ENCODE measurements at regions not wholly inside any gene's neighbourhood (a gene's known extent, or its start where the extent isn't known, plus 50 kb on each side); places are given as distances from the start of the nearest gene placed in this dataset.

DNA sequence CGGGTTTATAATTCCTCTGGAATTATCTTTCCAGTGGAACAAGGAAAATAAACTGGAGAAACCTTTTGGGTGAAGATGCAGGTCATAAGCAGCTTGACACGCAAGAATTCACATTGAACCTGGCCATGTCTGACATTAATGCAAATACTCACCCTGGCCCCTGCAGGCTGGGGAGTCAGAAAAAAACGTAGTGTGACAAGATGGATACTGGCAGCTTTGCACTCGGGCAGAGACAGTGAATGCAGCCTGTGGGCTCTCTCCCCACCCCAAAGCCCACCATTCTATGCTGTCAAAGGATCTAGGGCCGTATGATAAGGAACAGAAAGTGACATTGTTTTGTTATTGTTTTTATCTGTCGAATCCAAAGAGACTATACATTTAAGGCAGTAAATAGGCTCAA is 223.1 kb downstream of the RBM43 start (continued):
- TF ChIP-seq, protein P1, sequence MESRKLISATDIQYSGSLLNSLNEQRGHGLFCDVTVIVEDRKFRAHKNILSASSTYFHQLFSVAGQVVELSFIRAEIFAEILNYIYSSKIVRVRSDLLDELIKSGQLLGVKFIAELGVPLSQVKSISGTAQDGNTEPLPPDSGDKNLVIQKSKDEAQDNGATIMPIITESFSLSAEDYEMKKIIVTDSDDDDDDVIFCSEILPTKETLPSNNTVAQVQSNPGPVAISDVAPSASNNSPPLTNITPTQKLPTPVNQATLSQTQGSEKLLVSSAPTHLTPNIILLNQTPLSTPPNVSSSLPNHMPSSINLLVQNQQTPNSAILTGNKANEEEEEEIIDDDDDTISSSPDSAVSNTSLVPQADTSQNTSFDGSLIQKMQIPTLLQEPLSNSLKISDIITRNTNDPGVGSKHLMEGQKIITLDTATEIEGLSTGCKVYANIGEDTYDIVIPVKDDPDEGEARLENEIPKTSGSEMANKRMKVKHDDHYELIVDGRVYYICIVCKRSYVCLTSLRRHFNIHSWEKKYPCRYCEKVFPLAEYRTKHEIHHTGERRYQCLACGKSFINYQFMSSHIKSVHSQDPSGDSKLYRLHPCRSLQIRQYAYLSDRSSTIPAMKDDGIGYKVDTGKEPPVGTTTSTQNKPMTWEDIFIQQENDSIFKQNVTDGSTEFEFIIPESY (IDR thresholded peaks at IDR 0.05): no peak

DNA sequence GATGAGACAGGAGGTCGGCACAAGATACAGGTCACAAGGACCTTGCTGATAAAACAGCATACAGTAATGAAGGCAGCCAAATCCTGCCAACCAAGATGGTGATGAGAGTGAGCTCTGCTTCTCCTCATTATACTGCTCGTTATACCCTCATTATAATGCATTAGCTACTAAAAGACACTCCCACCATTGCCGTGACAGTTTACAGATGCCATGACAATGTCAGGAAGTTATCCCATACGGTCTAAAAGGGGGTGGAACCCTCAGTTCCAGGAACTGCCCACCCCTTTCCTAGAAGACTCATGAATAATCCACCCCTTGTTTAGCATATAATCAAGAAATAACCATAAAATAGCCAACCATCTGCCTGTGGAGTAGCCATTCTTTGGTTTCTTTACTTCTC is 224.2 kb downstream of the RBM43 start:
- DNase-seq (ENCODE audit: low spot score): no peak

DNA sequence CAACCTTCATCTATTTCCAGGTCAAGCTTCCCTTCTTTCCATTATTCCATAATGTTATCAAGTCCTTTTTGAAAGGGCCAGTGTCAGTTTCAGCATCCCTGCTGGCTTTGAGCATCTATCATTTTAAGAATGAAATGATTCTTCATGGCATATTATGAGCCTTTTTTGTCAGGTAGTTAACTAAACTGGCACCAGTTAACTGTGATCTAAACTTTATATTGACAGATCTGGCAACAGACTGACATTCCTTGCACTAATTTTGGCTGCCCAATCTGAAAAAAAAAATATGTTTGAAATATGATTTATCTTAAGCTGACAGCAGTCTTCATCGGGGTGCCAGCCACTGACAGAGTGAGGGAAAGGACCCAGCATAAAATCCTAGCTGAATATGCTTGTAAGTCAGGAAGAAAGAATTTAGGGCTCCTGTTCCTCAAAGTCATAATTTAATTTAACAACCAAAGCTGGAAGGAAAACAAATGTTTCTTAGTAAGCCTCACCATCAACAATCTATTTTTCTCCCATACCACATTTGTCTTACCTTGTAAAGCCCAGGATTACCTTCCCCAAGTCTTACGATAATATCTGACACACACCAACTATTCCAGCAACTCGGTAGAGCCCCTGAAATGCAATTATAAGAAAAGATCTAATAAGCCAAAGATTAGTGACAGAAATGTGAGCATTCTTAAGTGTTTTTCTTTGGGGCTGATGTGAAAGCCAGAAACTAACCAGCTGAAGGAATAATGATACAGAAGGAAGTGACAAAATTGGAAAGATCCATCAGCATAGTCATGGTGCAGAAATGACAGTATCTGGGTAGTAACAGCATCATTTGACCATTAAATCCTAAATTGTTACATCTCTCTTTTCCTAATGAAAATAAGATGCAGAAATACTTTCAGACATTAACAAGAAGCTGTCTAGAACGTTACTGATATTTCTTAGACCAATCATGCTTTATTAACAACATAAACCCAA is 228.1 kb downstream of the RBM43 start:
- Histone ChIP-seq H3K36me3 (ENCODE audit: control insufficient read depth in 4 of 4, insufficient read depth in 3 of 4, low read depth in 1 of 4, low read length in 3 of 4) (no peaks in the 10 kb centered on the region), H3K27ac (ENCODE audit: low read depth in 1 of 2, low read length in 2 of 2) (no peak overlapping the region), H3K9me3 (ENCODE audit: control insufficient read depth in 4 of 4, low read length in 3 of 4) (no peaks in the 10 kb centered on the region), H3K9ac (ENCODE audit: low read depth in 1 of 2, low read length in 2 of 2) (no peak overlapping the region), H3K4me3 (ENCODE audit: low read depth in 1 of 3, low read length in 3 of 3) (no peak overlapping the region), H3K27me3 (ENCODE audit: control insufficient read depth in 4 of 4, insufficient read depth in 4 of 4, low read length in 3 of 4) (no peaks in the 10 kb centered on the region), H3K4me1 (ENCODE audit: control insufficient read depth in 4 of 4, insufficient read depth in 4 of 4, low read length in 3 of 4) (peaks cover 0 to 6% (median 1%) of the 10 kb centered on the region in 4 donors)
- no peak for DNase-seq (ENCODE audit: low spot score)
- 68% methylated on average over 4 of the region's 4 CpGs for WGBS
- TF ChIP-seq YY1 (IDR thresholded peaks at IDR 0.05): no peak
- TF ChIP-seq FOXA1 (IDR thresholded peaks at IDR 0.05): no peak
- TF ChIP-seq EGR1 (IDR thresholded peaks at IDR 0.05; ENCODE audit: low read depth in 2 of 2): no peak
- TF ChIP-seq, protein P2, sequence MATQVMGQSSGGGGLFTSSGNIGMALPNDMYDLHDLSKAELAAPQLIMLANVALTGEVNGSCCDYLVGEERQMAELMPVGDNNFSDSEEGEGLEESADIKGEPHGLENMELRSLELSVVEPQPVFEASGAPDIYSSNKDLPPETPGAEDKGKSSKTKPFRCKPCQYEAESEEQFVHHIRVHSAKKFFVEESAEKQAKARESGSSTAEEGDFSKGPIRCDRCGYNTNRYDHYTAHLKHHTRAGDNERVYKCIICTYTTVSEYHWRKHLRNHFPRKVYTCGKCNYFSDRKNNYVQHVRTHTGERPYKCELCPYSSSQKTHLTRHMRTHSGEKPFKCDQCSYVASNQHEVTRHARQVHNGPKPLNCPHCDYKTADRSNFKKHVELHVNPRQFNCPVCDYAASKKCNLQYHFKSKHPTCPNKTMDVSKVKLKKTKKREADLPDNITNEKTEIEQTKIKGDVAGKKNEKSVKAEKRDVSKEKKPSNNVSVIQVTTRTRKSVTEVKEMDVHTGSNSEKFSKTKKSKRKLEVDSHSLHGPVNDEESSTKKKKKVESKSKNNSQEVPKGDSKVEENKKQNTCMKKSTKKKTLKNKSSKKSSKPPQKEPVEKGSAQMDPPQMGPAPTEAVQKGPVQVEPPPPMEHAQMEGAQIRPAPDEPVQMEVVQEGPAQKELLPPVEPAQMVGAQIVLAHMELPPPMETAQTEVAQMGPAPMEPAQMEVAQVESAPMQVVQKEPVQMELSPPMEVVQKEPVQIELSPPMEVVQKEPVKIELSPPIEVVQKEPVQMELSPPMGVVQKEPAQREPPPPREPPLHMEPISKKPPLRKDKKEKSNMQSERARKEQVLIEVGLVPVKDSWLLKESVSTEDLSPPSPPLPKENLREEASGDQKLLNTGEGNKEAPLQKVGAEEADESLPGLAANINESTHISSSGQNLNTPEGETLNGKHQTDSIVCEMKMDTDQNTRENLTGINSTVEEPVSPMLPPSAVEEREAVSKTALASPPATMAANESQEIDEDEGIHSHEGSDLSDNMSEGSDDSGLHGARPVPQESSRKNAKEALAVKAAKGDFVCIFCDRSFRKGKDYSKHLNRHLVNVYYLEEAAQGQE (IDR thresholded peaks at IDR 0.05): no peak
- TF ChIP-seq, protein P3, sequence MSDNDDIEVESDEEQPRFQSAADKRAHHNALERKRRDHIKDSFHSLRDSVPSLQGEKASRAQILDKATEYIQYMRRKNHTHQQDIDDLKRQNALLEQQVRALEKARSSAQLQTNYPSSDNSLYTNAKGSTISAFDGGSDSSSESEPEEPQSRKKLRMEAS (IDR thresholded peaks at IDR 0.05): no peak
- no peak for TF ChIP-seq SP1 (IDR thresholded peaks at IDR 0.05)
- TF ChIP-seq, protein P1 (IDR thresholded peaks at IDR 0.05): no peak
- TF ChIP-seq, protein P4, sequence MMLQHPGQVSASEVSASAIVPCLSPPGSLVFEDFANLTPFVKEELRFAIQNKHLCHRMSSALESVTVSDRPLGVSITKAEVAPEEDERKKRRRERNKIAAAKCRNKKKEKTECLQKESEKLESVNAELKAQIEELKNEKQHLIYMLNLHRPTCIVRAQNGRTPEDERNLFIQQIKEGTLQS (IDR thresholded peaks at IDR 0.05): no peak

More for the DNA sequence above, 224.2 kb downstream of the RBM43 start:
- H3K9ac ChIP-seq (ENCODE audit: low read depth in 1 of 2, low read length in 2 of 2): no peak overlapping the region
- no peak overlapping the region for H3K4me3 ChIP-seq (ENCODE audit: low read depth in 1 of 3, low read length in 3 of 3)
- H3K9me3 ChIP-seq (ENCODE audit: control insufficient read depth in 4 of 4, low read length in 3 of 4): no peaks in the 10 kb centered on the region
- no peaks in the 10 kb centered on the region for H3K27me3 ChIP-seq (ENCODE audit: control insufficient read depth in 4 of 4, insufficient read depth in 4 of 4, low read length in 3 of 4)
- no peaks in the 10 kb centered on the region for H3K36me3 ChIP-seq (ENCODE audit: control insufficient read depth in 4 of 4, insufficient read depth in 3 of 4, low read depth in 1 of 4, low read length in 3 of 4)
- peaks cover 0 to 5% (median 1%) of the 10 kb centered on the region in 4 donors for H3K4me1 ChIP-seq (ENCODE audit: control insufficient read depth in 4 of 4, insufficient read depth in 4 of 4, low read length in 3 of 4)
- WGBS: 74% methylated on average over 4 of the region's 4 CpGs
- H3K27ac ChIP-seq (ENCODE audit: low read depth in 1 of 2, low read length in 2 of 2): no peak overlapping the region
- TF ChIP-seq FOXA1 (IDR thresholded peaks at IDR 0.05): no peak
- TF ChIP-seq TAF1 (conservative IDR thresholded peaks at IDR 0.05): no peak
- TF ChIP-seq HNF4G (IDR thresholded peaks at IDR 0.05): no peak
- TF ChIP-seq, protein P1 (IDR thresholded peaks at IDR 0.05): no peak
- no peak for TF ChIP-seq HNF4A (conservative IDR thresholded peaks at IDR 0.05)
- TF ChIP-seq FOXA2 (IDR thresholded peaks at IDR 0.05): no peak
- TF ChIP-seq YY1 (IDR thresholded peaks at IDR 0.05): no peak
- TF ChIP-seq, protein P4 (IDR thresholded peaks at IDR 0.05): no peak
- no peak for TF ChIP-seq NR2F2 (IDR thresholded peaks at IDR 0.05)

Measured in liver (tissue), 7 donors.